HepG2 (cell line): ENCODE measurements at regions not wholly inside any gene's neighbourhood (a gene's known extent, or its start where the extent isn't known, plus 50 kb on each side); places are given as distances from the start of the nearest gene placed in this dataset.

Experiments
- ATAC-seq: fragments of 200-7000 bp; cut with Tn5 transposase; 3 replicates; pipeline ENCODE4 v1.9.1; 2020; ENCODE audit warnings: mild to moderate bottlenecking, moderate library complexity
- BruUV-seq: library from RNA; stranded (reverse); fragments of 400-500 nt; replicated peaks from 2 replicates; lab custom pipeline; 2021; lab: Mats Ljungman, UMichigan
- CTCF ChIA-PET: fragments of 300-600 bp; formaldehyde crosslinking; extraction: SDS; loops from one replicate; lab custom pipeline; 2021; ENCODE audit warnings: low total read pairs, inconsistent platforms, low intra/inter-chr PET ratio; lab: Yijun Ruan, JAX
- POLR2A ChIA-PET: fragments of 350-600 bp; sonication (Branson Sonifier 250); formaldehyde crosslinking; loops from one replicate; lab custom pipeline; 2020; ENCODE audit warnings: antibody characterized with exemption, inconsistent platforms; lab: Yijun Ruan, JAX
- DNase-seq: peaks from one replicate; pipeline ENCODE4 v3.0.0-alpha.2; 2015; ENCODE audit warnings: low spot score
- FAIRE-seq: peaks from 3 replicates; lab custom pipeline; 2011; peaks lifted over from hg19 to GRCh38; lab: Jason Lieb, UNC
- H2AFZ ChIP-seq: one replicate; pipeline ENCODE4 v1.6.1; 2011; ENCODE audit warnings: low read length, inconsistent platforms
- H3K27ac ChIP-seq: fragments of 300-600 bp; 3 replicates; pipeline ENCODE4 v1.8.0; 2011; ENCODE audit warnings: mixed run types, mild to moderate bottlenecking, mixed read lengths, low read length, inconsistent platforms; ENCODE audit not compliant: insufficient read depth; ENCODE audit errors: extremely low read length
- H3K27me3 ChIP-seq, 2 experiments: fragments of 200-600 bp in 1 of 2; 2 replicates in 1 of 2; 3 replicates in 1 of 2; pipeline versions ENCODE4 v1.6.0 to v1.8.0; 2011; ENCODE audit warnings: low read length in 2 of 2, mild to moderate bottlenecking in 2 of 2, moderate library complexity in 2 of 2, inconsistent platforms in 1 of 2; ENCODE audit not compliant: insufficient read depth in 2 of 2, control insufficient read depth in 1 of 2
- H3K36me3 ChIP-seq, 2 experiments: fragments of 200-600 bp in 1 of 2; replicated peaks in 1 of 2; 2 replicates in 1 of 2; 3 replicates in 1 of 2; pipeline versions ENCODE4 v1.5.1 to v1.8.0; 2011; ENCODE audit warnings: low read length in 2 of 2, inconsistent platforms in 1 of 2; ENCODE audit not compliant: insufficient read depth in 2 of 2, control insufficient read depth in 1 of 2
- H3K4me1 ChIP-seq: 2 replicates; pipeline ENCODE4 v1.5.1; 2012; ENCODE audit warnings: low read length, inconsistent platforms; ENCODE audit not compliant: insufficient read depth
- H3K4me2 ChIP-seq: 2 replicates; pipeline ENCODE4 v1.6.0; 2011; ENCODE audit warnings: low read depth, low read length, inconsistent platforms
- H3K4me3 ChIP-seq, 3 experiments: fragments of 200-600 bp in 1 of 3; sonication (generic), shearing (Covaris generic) in 1 of 3; replicated peaks in 1 of 3; 2 replicates each; pipeline ENCODE4 v1.5.1; 2011 to 2016; ENCODE audit warnings: low read length in 3 of 3, inconsistent platforms in 2 of 3, low read depth in 2 of 3, mild to moderate bottlenecking in 2 of 3, control low read depth in 1 of 3, mixed read lengths in 1 of 3; ENCODE audit not compliant: insufficient read depth in 1 of 3
- H3K79me2 ChIP-seq: one replicate; pipeline ENCODE4 v1.6.1; 2011; ENCODE audit warnings: low read length, inconsistent platforms; ENCODE audit not compliant: insufficient read depth
- H3K9ac ChIP-seq: 2 replicates; pipeline ENCODE4 v1.6.0; 2011; ENCODE audit warnings: mild to moderate bottlenecking, low read depth, low read length, inconsistent platforms; ENCODE audit not compliant: insufficient read depth
- H3K9me3 ChIP-seq: 2 replicates; pipeline ENCODE4 v1.5.1; 2012; ENCODE audit warnings: mild to moderate bottlenecking, low read length
- H4K20me1 ChIP-seq: 2 replicates; pipeline ENCODE4 v1.6.0; 2011; ENCODE audit warnings: inconsistent platforms, mild to moderate bottlenecking, low read length, moderate library complexity; ENCODE audit not compliant: insufficient read depth
- ARID5B ChIP-seq: IDR thresholded peaks from 2 replicates; pipeline ENCODE4 v1.4.0; 2020; ENCODE audit warnings: mild to moderate bottlenecking, missing genetic modification reagents
- ATF3 ChIP-seq: sonication (generic); formaldehyde crosslinking; IDR thresholded peaks from 2 replicates; pipeline ENCODE4 v1.4.0; 2020; ENCODE audit warnings: missing genetic modification reagents
- CREM ChIP-seq, 2 experiments: sonication (generic) in 1 of 2; formaldehyde crosslinking in 1 of 2; IDR thresholded peaks; 2 replicates each; pipeline versions ENCODE4 v1.4.0 to v1.6.1; 2016 to 2020; ENCODE audit warnings: antibody characterized with exemption in 1 of 2, mild to moderate bottlenecking in 1 of 2, missing genetic modification reagents in 1 of 2
- FIP1L1 ChIP-seq: fragments of 200-400 bp; formaldehyde crosslinking; IDR thresholded peaks from 2 replicates; pipeline ENCODE4 v1.6.1; 2018; ENCODE audit warnings: low read depth, mild to moderate bottlenecking, low read length, moderate library complexity, borderline replicate concordance; ENCODE audit not compliant: insufficient read depth
- LRRFIP1 ChIP-seq: sonication (generic); formaldehyde crosslinking; conservative IDR thresholded peaks from 2 replicates; pipeline ENCODE4 v1.4.0; 2020; ENCODE audit warnings: missing genetic modification reagents
- ZNF17 ChIP-seq: sonication (generic); formaldehyde crosslinking; IDR thresholded peaks from 2 replicates; pipeline ENCODE4 v1.5.0; 2020; ENCODE audit warnings: mild to moderate bottlenecking, missing genetic modification reagents
- ZNF619 ChIP-seq: sonication (generic); formaldehyde crosslinking; IDR thresholded peaks from 2 replicates; pipeline ENCODE4 v1.4.0; 2020; ENCODE audit warnings: mild to moderate bottlenecking, missing genetic modification reagents
- WGBS: methylation state at CpG from one replicate; pipeline ENCODE4 v1.1.6; 2017; ENCODE audit warnings: low lambda C conversion rate; 5-methylcytosine and 5-hydroxymethylcytosine counted together
- in situ Hi-C: cut with HindIII; loops from 2 replicates; pipeline ENCODE4 v1.10.0; 2017; ENCODE audit warnings: low pct_unique_long_range_greater_than_20kb; ENCODE audit not compliant: extremely low pct_ligation_motif_present
- intact Hi-C: fragments of 100-400 bp; cut with micrococcal nuclease; formaldehyde crosslinking; loops from one replicate; pipeline ENCODE4 v1.10.0; 2022; ENCODE audit not compliant: unreplicated experiment
- TF ChIP-seq, protein P1 (sequence below): sonication (generic); formaldehyde crosslinking; IDR thresholded peaks from 2 replicates; pipeline ENCODE4 v1.5.0; 2020; ENCODE audit warnings: mild to moderate bottlenecking, missing genetic modification reagents, borderline replicate concordance

- no peaks in the 10 kb centered on the region for H3K9me3 ChIP-seq
- no peak overlapping the region for H2AFZ ChIP-seq
- in situ Hi-C loops (no loop called here), intact Hi-C loops (no loop called here)
- H3K4me2 ChIP-seq: no peak overlapping the region
- DNase-seq (no peak), ATAC-seq (no peak), FAIRE-seq (no peak)
- H4K20me1 ChIP-seq: no peaks in the 10 kb centered on the region
- no peaks in the 10 kb centered on the region for H3K27me3 ChIP-seq
- no peaks in the 10 kb centered on the region for H3K79me2 ChIP-seq
- WGBS: 3% methylated on average over 1 of the region's 1 CpG
- POLR2A ChIA-PET: no interaction called here
- CTCF ChIA-PET: no interaction called here
- no peak overlapping the region for H3K9ac ChIP-seq
- no peak overlapping the region for H3K27ac ChIP-seq
- H3K36me3 ChIP-seq: no peaks in the 10 kb centered on the region
- H3K4me3 ChIP-seq: no peak overlapping the region
- BruUV-seq: no TSS peak
- H3K4me1 ChIP-seq: no peaks in the 10 kb centered on the region
- TF ChIP-seq ARID5B (CRISPR knock-in tag) (no peak), ATF3 (CRISPR knock-in tag) (no peak), CREM (IDR thresholded peaks at IDR 0.05) (no peak), CREM (CRISPR knock-in tag; IDR thresholded peaks at IDR 0.05) (no peak), FIP1L1 (no peak), ZNF17 (CRISPR knock-in tag) (no peak), LRRFIP1 (no peak), ZNF619 (CRISPR knock-in tag) (no peak)
- TF ChIP-seq, protein P1, sequence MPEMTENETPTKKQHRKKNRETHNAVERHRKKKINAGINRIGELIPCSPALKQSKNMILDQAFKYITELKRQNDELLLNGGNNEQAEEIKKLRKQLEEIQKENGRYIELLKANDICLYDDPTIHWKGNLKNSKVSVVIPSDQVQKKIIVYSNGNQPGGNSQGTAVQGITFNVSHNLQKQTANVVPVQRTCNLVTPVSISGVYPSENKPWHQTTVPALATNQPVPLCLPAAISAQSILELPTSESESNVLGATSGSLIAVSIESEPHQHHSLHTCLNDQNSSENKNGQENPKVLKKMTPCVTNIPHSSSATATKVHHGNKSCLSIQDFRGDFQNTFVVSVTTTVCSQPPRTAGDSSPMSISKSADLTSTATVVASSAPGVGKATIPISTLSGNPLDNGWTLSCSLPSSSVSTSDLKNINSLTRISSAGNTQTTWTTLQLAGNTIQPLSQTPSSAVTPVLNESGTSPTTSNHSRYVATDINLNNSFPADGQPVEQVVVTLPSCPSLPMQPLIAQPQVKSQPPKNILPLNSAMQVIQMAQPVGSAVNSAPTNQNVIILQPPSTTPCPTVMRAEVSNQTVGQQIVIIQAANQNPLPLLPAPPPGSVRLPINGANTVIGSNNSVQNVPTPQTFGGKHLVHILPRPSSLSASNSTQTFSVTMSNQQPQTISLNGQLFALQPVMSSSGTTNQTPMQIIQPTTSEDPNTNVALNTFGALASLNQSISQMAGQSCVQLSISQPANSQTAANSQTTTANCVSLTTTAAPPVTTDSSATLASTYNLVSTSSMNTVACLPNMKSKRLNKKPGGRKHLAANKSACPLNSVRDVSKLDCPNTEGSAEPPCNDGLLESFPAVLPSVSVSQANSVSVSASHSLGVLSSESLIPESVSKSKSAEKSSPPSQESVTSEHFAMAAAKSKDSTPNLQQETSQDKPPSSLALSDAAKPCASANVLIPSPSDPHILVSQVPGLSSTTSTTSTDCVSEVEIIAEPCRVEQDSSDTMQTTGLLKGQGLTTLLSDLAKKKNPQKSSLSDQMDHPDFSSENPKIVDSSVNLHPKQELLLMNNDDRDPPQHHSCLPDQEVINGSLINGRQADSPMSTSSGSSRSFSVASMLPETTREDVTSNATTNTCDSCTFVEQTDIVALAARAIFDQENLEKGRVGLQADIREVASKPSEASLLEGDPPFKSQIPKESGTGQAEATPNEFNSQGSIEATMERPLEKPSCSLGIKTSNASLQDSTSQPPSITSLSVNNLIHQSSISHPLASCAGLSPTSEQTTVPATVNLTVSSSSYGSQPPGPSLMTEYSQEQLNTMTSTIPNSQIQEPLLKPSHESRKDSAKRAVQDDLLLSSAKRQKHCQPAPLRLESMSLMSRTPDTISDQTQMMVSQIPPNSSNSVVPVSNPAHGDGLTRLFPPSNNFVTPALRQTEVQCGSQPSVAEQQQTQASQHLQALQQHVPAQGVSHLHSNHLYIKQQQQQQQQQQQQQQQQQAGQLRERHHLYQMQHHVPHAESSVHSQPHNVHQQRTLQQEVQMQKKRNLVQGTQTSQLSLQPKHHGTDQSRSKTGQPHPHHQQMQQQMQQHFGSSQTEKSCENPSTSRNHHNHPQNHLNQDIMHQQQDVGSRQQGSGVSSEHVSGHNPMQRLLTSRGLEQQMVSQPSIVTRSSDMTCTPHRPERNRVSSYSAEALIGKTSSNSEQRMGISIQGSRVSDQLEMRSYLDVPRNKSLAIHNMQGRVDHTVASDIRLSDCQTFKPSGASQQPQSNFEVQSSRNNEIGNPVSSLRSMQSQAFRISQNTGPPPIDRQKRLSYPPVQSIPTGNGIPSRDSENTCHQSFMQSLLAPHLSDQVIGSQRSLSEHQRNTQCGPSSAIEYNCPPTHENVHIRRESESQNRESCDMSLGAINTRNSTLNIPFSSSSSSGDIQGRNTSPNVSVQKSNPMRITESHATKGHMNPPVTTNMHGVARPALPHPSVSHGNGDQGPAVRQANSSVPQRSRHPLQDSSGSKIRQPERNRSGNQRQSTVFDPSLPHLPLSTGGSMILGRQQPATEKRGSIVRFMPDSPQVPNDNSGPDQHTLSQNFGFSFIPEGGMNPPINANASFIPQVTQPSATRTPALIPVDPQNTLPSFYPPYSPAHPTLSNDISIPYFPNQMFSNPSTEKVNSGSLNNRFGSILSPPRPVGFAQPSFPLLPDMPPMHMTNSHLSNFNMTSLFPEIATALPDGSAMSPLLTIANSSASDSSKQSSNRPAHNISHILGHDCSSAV: no peak
Observed at GRCh38 chr1:239840336-239840735, 251.3 kb upstream of the FMN2 start.
